GM19025 (cell line): ENCODE measurements at regions not wholly inside any gene's neighbourhood (a gene's known extent, or its start where the extent isn't known, plus 50 kb on each side); places are given as distances from the start of the nearest gene placed in this dataset.

Experiments used
- ATAC-seq: cut with Tn5 transposase; IDR thresholded peaks from one replicate; pipeline ENCODE4 v1.9.1; 2021; ENCODE audit warnings: mild to moderate bottlenecking, low read depth, moderate library complexity; ENCODE audit not compliant: unreplicated experiment

GRCh38 chr6:24987446-24988115 lies 51.8 kb upstream of the RIPOR2 start:
- no peak for ATAC-seq

- ATAC-seq = no peak
Observed at GRCh38 chr6:24988562-24988961, 52.8 kb upstream of the RIPOR2 start.

- ATAC-seq = no peak
Observed at GRCh38 chr6:24990236-24990845, 54.6 kb upstream of the RIPOR2 start.

GRCh38 chr6:24990944-24991809 lies 55.4 kb upstream of the RIPOR2 start:
- ATAC-seq = no peak

- ATAC-seq = no peak
Observed at GRCh38 chr6:24991810-24992467, 56.2 kb upstream of the RIPOR2 start.

GRCh38 chr6:24994812-24995211 lies 59.1 kb upstream of the RIPOR2 start:
- ATAC-seq = no peak

- no peak for ATAC-seq
Observed at GRCh38 chr6:24995270-24995669, 59.5 kb upstream of the RIPOR2 start.

- ATAC-seq = no peak
Observed at GRCh38 chr6:24996269-24996836, 60.6 kb upstream of the RIPOR2 start.

- no peak for ATAC-seq
Observed at GRCh38 chr6:24997231-24997630, 61.5 kb upstream of the RIPOR2 start.

GRCh38 chr6:24997905-24998304 lies 62.1 kb upstream of the RIPOR2 start:
- ATAC-seq = no peak

- ATAC-seq = no peak
Observed at GRCh38 chr6:25002326-25003091, 66.7 kb upstream of the RIPOR2 start.

- ATAC-seq = no peak
Observed at GRCh38 chr6:25004357-25004756, 68.6 kb upstream of the RIPOR2 start.

GRCh38 chr6:25005010-25005409 lies 69.2 kb upstream of the RIPOR2 start:
- no peak for ATAC-seq

- no peak for ATAC-seq
Observed at GRCh38 chr6:25006075-25006474, 70.3 kb upstream of the RIPOR2 start.

- no peak for ATAC-seq
Observed at GRCh38 chr6:25006565-25007001, 70.8 kb upstream of the RIPOR2 start.

- ATAC-seq = peak; percentile 66
Observed at GRCh38 chr6:25007269-25007699, 71.5 kb upstream of the RIPOR2 start.

- no peak for ATAC-seq
Observed at GRCh38 chr6:25008707-25009392, 73.1 kb upstream of the RIPOR2 start.

- ATAC-seq = no peak
Observed at GRCh38 chr6:25009393-25009710, 73.6 kb upstream of the RIPOR2 start.

- ATAC-seq = no peak
Observed at GRCh38 chr6:25010176-25010575, 74.4 kb upstream of the RIPOR2 start.
